HG02943 (cell line): ENCODE measurements at regions not wholly inside any gene's neighbourhood (a gene's known extent, or its start where the extent isn't known, plus 50 kb on each side); places are given as distances from the start of the nearest gene placed in this dataset.
"Not testable (repeated sequence)": the region's sequence is repeated elsewhere in the genome, so short reads cannot be mapped to it uniquely, and the experiment has no call there.

Source experiments
- ATAC-seq: cut with Tn5 transposase; IDR thresholded peaks from one replicate; pipeline ENCODE4 v1.9.1; 2021; ENCODE audit warnings: mild to moderate bottlenecking, low read depth, moderate library complexity; ENCODE audit not compliant: unreplicated experiment

GRCh38 chr9:110076894-110077725 lies 130.8 kb downstream of the C9orf152 start:
- ATAC-seq: no peak

GRCh38 chr9:110077925-110078324 lies 130.0 kb downstream of the C9orf152 start:
- ATAC-seq: no peak

DNA sequence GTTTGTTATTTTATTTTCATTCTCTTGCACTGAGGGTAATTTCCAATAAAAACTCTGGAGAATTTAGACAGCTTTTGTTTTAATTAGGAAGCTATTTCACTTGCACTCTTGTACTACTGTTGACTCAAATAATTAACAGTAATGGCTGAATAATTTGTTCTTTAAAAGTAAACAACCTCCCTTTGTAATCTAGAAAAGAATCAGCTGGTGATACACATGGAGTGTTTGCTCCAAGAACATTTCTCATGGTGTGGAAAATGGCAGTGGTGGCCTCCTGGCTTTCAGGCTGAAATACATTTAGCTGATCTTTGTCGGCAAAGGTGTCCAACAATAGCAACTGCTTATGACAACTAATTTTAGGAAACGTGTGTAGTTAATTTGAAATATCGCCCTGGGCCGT lies 129.4 kb downstream of the C9orf152 start:
- no peak for ATAC-seq

GRCh38 chr9:110081395-110081794 lies 126.6 kb downstream of the C9orf152 start:
- no peak for ATAC-seq

DNA sequence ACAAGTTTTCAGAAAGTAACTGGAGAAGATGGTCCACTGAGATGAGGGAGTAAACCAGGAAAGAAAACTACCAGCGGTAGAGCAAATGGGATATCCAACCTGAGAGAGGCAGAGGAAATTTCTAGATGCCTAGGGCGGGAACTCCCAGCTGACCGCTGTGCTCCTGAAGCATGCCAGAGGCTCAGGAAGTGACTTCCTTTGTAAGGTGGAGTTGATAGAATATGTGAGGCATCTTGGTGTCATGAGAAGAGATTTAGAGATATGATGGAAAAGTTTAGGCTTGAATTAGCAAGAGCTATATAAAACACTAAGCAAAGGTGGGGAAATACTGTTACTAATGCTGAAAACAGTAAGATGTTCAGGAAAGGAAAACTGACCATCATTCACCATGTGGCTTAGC lies 124.1 kb downstream of the C9orf152 start:
- ATAC-seq: no peak

DNA sequence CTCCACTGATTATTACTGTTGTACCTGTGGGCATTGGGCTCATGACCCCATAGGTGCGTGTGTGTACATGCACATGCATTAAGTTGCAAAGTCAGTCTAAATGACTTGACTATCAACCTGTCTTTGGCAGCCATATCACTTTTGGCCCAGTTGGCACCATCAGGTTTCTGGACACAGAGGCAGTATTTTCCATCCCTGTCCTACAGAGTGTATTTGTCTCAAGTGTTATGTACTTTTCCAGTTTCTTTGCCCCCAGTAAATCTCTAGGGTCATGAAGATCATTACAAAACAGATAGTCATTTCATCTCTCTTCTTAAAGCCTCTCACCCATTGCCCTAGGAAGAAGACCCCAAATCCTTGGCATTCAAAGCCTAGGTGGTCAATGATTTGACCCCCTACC lies 121.4 kb downstream of the C9orf152 start:
- ATAC-seq: no peak

- ATAC-seq: no peak
Observed at GRCh38 chr9:110087605-110088004, 120.4 kb downstream of the C9orf152 start.

DNA sequence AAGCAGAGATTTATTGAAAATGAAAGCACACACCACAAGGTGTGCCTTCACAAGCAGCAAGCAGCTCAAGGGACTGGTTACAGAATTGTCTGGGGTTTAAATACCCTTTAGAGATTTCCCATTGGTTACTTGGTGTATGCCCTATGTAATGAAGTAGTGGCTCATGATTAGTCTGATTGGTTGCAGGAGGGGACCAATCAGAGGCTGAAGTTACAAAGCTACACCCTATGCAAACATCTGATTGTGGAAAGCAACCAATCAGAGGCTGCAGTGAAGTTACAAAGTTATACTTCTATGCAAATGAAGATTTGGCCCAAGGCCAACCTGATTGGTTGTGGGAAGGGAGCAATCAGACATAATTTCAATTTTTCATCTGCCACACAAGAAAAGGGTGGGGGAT lies 119.9 kb downstream of the C9orf152 start:
- ATAC-seq: no peak

DNA sequence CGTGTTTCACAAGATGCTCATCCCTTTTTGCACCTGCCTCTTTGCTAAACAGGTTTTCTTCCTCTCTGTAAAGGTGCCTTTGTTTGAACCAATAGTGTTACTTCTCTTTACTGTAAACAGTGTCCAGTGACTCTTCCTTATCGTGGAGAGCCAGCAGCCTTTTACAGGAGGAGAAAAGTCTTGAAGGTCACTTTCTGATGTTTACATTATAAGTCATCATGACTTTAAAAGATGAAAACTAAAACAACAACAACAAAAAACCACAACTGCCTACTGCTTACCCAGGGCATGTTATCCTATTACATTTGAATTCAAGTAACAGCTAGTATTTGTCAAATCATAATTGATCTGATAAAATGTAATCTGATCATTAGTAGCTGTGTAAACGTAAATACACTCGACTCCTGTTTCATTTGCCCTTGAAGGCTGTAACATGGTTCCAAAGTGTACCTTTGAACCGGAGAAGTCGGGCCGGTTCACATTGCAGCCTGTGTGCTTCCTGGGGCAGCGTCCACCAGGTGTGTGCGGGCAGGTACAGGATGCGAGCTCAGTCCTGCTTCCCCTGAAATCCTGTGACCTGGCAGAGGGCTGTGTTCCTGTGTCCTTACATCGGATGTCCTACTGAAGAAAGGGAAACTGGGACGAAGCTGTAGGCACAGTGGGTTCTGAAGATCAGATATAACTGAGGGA lies 118.1 kb downstream of the C9orf152 start:
- ATAC-seq: no peak

DNA sequence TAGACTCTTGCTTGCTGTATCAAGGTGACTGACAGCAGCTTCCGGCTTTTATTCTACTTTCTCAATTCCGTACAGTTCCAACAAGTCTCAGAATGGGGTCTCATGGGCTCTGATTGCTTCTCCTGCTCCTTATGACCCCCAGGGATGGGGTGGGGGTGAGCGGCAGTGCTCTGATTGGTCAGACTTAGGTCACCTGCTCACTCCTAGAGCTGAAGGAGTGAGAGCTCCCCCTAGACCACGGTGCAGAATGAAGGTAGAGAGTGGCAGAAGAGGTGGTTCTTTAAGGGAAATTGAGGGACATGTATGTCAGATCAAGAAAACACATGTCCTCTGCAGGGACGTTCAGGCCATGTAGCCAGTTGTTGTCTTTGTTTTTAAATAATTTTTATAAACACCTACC lies 115.2 kb downstream of the C9orf152 start:
- no peak for ATAC-seq

- no peak for ATAC-seq
Observed at GRCh38 chr9:110093417-110093816, 114.5 kb downstream of the C9orf152 start.

DNA sequence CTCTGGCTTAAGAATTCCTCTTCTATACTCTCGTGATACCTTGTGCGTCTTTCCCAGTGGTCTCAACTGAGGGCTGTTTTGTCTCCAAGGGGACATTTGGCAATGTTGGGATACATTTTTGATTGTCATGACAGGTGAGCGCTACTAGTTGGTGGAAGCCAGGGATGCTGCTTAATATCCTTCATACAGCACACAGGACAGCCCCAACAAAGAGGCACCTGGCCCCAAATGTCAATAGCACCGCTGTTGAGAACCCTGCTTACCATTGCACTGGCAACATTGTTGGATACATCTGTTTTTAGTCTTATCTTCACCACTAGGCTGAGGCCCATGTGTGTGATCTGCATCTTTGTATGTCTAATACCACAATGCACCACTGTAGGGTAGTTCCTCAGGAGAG lies 114.1 kb downstream of the C9orf152 start:
- no peak for ATAC-seq

GRCh38 chr9:110095161-110095595 lies 112.8 kb downstream of the C9orf152 start:
- ATAC-seq: no peak

DNA sequence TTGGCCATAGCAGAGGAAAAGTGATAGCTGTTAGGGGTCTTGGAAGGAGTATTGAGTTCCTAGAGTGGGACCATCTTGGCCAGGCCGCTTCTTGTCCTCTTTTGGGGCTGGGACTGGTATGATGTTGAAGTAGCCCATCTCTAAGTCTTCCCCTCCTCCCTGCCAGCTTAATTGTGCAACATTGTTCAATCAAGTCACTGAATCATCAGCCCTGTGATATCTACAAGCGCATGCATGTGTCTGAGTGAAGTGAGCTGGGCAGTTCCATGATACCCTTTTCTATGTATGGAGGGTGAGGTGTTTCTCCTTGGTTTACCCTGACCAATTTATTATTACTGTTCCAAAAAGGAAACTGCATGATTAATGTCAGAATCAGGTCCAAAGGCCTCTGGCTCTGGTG lies 112.2 kb downstream of the C9orf152 start:
- ATAC-seq: no peak

GRCh38 chr9:110096674-110097073 lies 111.3 kb downstream of the C9orf152 start:
- not testable (repeated sequence) for ATAC-seq

GRCh38 chr9:110099236-110100095 lies 108.5 kb downstream of the C9orf152 start:
- ATAC-seq: no peak

DNA sequence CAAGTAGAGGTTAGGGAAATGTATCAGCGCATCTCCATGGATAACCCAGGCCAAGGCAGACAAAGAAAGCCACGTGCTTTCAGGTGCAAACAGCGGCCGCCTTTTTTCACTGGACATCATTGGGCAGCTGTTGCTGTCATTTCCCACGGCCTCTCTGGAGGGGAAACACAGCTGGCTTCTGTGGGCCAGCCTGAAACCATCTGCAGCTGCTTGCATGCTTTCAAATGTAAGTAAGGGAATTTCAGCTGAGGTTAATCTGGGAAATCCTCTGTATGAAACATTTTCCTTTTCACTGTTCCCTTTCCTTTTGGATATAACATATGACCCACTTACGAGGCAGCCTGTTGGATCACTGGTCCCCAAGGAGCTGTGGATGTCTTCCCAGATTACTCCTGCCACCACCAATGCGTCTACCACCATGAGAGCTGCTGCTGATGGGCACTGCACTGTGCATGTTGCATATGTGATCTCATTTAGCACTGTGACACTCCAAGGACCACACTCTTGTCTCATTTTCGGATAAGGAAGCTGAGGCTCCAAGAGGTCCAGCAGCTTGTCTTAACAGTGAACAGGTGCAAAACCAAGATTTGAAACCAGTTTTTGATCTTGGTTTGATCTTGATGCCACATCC lies 106.3 kb downstream of the C9orf152 start:
- ATAC-seq: peak; percentile 89

- no peak for ATAC-seq
Observed at GRCh38 chr9:110103257-110103656, 104.7 kb downstream of the C9orf152 start.

- no peak for ATAC-seq
Observed at GRCh38 chr9:110104261-110104809, 103.6 kb downstream of the C9orf152 start.

DNA sequence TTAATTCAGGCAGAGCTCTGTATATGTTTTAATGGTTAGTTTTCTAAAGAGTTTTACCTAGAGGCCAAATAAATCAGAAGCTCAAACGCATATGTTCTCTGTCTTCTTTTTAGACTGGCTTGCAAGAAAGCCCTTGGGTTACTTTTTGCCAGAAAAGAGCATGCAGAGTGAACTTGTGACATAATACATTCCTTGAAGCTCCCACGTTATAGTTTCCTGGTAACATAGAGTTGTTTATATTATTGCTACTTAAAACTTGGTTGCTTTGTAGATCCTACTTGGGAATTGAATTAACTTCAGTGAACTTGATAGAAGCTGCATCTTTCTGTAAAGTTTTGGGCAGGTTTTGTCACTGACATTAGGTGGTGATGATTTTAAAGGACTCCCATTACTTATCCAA lies 102.9 kb downstream of the C9orf152 start:
- no peak for ATAC-seq
